Hepatocyte (in vitro differentiated cells): ENCODE measurements at regions not wholly inside any gene's neighbourhood (a gene's known extent, or its start where the extent isn't known, plus 50 kb on each side); places are given as distances from the start of the nearest gene placed in this dataset.

Source experiments
- CTCF ChIP-seq: fragments of 200-600 bp; sonication (generic); IDR thresholded peaks from 2 replicates; pipeline ENCODE4 v1.5.1; 2016; ENCODE audit warnings: antibody characterized with exemption, mild to moderate bottlenecking; ENCODE audit not compliant: poor library complexity
- EZH2 ChIP-seq: fragments of 200-600 bp; sonication (generic); IDR thresholded peaks from 2 replicates; pipeline ENCODE4 v1.6.1; 2016; ENCODE audit warnings: antibody characterized with exemption, mild to moderate bottlenecking, borderline replicate concordance
- EZH2phosphoT487 ChIP-seq: fragments of 200-600 bp; sonication (generic); IDR thresholded peaks from one replicate; pipeline ENCODE4 v1.6.1; 2018; ENCODE audit warnings: antibody characterized with exemption, mild to moderate bottlenecking, low read depth, moderate library complexity; ENCODE audit not compliant: unreplicated experiment, severe bottlenecking

DNA sequence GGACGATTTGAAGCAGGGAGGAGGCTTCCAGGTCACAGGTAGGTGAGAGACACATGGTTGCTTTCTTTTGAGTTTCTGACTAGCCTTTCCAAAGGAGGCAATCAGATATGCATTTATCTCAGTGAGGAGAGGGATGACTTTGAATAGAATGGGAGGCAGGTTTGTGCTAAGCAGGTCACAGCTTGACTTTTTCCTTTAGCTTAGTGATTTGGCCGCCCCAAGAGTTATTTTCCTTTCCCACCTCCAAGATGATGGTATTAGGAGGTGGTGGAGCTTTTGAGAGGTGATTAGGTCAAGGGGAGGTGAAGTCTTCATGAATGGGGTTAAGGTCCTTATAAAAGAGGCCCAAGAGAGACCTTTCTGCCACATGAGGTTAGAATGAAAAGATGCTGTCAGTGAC lies 443.7 kb downstream of the TYW1 start:
- TF ChIP-seq CTCF, result no peak
- TF ChIP-seq EZH2phosphoT487, result no peak
- no peak for TF ChIP-seq EZH2
